Breast epithelium (tissue), 4 donors: ENCODE measurements at regions not wholly inside any gene's neighbourhood (a gene's known extent, or its start where the extent isn't known, plus 50 kb on each side); places are given as distances from the start of the nearest gene placed in this dataset.

Experiments used
- DNase-seq, 2 donors: peaks; one replicate each; pipeline ENCODE4 v3.0.0-alpha.2; 2019; ENCODE audit warnings: low spot score in 2 of 2
- H3K27ac ChIP-seq, 2 donors: fragments of 200-600 bp; sonication (generic) in 1 of 2; one replicate each; pipeline ENCODE4 v1.5.1; 2016 to 2019; ENCODE audit warnings: mild to moderate bottlenecking in 1 of 2
- H3K27me3 ChIP-seq, 2 donors: fragments of 200-600 bp; sonication (generic) in 1 of 2; one replicate each; pipeline versions ENCODE4 v1.5.1 to v1.6.0; 2017 to 2019; ENCODE audit warnings: control low read depth in 1 of 2, mild to moderate bottlenecking in 1 of 2
- H3K36me3 ChIP-seq: fragments of 200-600 bp; one replicate; pipeline ENCODE4 v1.5.1; 2019
- H3K4me1 ChIP-seq, 2 donors: fragments of 200-600 bp; sonication (generic); one replicate each; pipeline ENCODE4 v1.5.1; 2016 to 2019; ENCODE audit warnings: control low read depth in 1 of 2
- H3K4me3 ChIP-seq, 3 donors: fragments of 200-600 bp; sonication (generic); 1 replicate in 2 of 3; 2 replicates in 1 of 3; pipeline ENCODE4 v1.5.1; 2016 to 2019; ENCODE audit warnings: mild to moderate bottlenecking in 3 of 3, moderate library complexity in 2 of 3
- H3K9me3 ChIP-seq, 2 donors: fragments of 200-600 bp; sonication (generic) in 1 of 2; one replicate each; pipeline ENCODE4 v1.5.1; 2016 to 2019; ENCODE audit warnings: control low read depth in 1 of 2
- CTCF ChIP-seq, 3 donors: fragments of 450-650 bp; IDR thresholded peaks; one replicate each; pipeline ENCODE4 v1.5.1; 2016 to 2017; ENCODE audit warnings: antibody characterized with exemption in 3 of 3, mild to moderate bottlenecking in 3 of 3, moderate library complexity in 3 of 3
- POLR2A ChIP-seq: fragments of 450-650 bp; IDR thresholded peaks from one replicate; pipeline ENCODE4 v1.6.1; 2016; ENCODE audit warnings: antibody characterized with exemption, mild to moderate bottlenecking, moderate library complexity
- POLR2AphosphoS5 ChIP-seq, 3 donors: sonication (generic); formaldehyde crosslinking; IDR thresholded peaks; one replicate each; pipeline ENCODE4 v1.6.1; 2017; ENCODE audit warnings: antibody characterized with exemption in 3 of 3
- intact Hi-C: fragments of 100-400 bp; cut with DNase I; formaldehyde crosslinking; loops from one replicate; pipeline ENCODE4 v1.15.1; 2023; ENCODE audit warnings: low total_unique reads

DNA sequence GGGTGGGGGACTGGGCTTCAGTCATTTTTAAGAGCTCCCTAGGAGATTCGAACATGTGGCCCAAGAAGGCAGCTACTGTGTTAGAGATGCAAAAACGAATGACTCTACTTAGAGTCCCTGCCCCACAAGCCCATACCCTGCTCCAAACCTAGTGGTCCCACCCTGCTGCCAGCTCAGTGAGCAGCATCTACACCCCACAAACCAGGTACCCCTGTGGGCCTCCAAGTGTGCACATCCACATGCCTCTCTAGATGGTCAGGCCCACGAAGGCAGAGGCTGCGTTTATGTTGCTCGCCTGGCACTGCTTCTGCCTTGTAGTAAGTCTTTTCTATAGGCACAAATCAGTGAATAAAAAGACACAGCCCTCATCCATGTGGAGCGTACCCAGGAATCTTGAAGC is 112.6 kb downstream of the PDCL3 start:
- DNase-seq: no peak
- H3K4me1 ChIP-seq: no peaks in the 10 kb centered on the region
- H3K9me3 ChIP-seq: no peaks in the 10 kb centered on the region
- no peak overlapping the region for H3K27ac ChIP-seq
- intact Hi-C loops: no loop called here
- H3K36me3 ChIP-seq: no peaks in the 10 kb centered on the region
- H3K27me3 ChIP-seq: no peaks in the 10 kb centered on the region
- TF ChIP-seq CTCF (IDR thresholded peaks at IDR 0.05) (no peak), POLR2AphosphoS5 (IDR thresholded peaks at IDR 0.05) (no peak), POLR2A (no peak)
- no peak overlapping the region for H3K4me3 ChIP-seq

DNA sequence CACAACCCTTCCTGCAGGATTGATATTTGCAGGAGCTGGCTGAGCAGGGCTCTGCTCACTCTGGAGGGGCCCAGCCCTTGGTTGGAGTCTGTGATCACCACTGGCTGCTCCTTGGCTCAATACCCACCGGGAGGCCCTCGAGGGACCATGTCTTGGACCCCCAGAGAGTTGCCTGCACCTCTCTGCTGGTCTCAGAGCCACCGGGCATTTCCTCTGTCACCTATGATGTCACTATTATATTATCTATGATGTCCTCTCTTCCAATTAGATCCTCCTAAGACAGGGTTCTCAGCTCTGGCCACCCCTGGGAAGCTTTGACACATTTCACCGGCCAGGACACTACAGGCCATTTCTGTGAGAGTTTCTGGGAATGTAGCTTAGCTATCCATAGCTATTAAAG is 113.1 kb downstream of the PDCL3 start:
- DNase-seq: no peak
- Histone ChIP-seq H3K36me3 (no peaks in the 10 kb centered on the region), H3K9me3 (no peaks in the 10 kb centered on the region), H3K4me3 (no peak overlapping the region), H3K4me1 (no peaks in the 10 kb centered on the region), H3K27me3 (no peaks in the 10 kb centered on the region), H3K27ac (no peak overlapping the region)
- TF ChIP-seq CTCF (IDR thresholded peaks at IDR 0.05): no peak
- intact Hi-C loops: no loop called here

DNA sequence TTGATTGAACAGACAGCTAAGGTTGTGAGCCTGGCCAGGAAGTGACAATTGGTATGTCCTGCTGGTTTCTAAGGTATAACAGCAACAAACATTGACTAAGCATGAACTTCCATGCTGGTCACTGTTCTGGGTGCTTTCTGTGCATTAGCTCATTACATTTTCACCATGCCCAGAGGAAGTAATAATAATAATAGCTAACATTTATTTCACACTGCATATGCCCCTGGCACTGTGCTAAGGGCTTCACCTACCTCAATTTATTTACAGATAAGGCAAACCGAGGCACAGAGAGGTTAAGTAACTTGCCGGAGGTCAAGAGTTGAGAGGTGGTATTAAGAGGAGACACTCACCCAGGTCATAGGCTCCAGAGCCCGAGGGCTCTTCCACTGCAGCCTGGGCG is 113.6 kb downstream of the PDCL3 start:
- H3K4me3 ChIP-seq: no peak overlapping the region
- H3K9me3 ChIP-seq: no peaks in the 10 kb centered on the region
- H3K4me1 ChIP-seq: no peaks in the 10 kb centered on the region
- H3K36me3 ChIP-seq: no peaks in the 10 kb centered on the region
- H3K27me3 ChIP-seq: no peaks in the 10 kb centered on the region
- no peak for TF ChIP-seq POLR2A
- no peak for DNase-seq
- intact Hi-C loops: no loop called here
- no peak overlapping the region for H3K27ac ChIP-seq

DNA sequence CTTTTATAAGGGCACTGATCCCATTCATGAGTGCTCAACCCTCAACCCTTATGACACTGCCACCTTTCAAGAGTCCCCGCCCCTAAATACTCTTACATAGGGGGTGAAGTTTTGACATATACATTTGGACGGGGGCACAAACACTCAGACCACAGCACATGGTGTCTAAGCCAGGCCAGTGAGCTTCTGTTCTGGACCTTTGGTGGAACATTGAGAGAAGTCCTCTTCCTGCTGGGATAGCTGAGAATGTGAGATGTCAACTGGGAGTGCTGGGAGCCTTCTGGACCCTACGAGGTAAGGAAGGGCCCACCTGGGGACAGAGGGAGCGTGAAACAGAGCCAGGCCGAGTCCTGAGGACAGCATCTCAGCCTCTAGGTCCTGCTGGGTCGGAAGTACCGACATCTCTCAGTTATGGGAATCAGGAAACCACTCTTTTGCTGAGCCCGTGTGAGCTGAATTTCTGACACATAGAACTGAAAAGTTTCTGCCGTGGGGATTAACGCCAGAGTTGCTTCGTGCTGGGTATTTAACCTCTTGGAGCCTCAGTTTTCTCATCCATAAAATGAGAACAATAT is 114.9 kb downstream of the PDCL3 start:
- no peak overlapping the region for H3K4me3 ChIP-seq
- TF ChIP-seq POLR2A: no peak
- no peak for TF ChIP-seq POLR2AphosphoS5 (IDR thresholded peaks at IDR 0.05)
- intact Hi-C loops: no loop called here
- no peaks in the 10 kb centered on the region for H3K4me1 ChIP-seq
- no peaks in the 10 kb centered on the region for H3K36me3 ChIP-seq
- DNase-seq: no peak
- no peaks in the 10 kb centered on the region for H3K9me3 ChIP-seq
- no peak overlapping the region for H3K27ac ChIP-seq
- H3K27me3 ChIP-seq: no peaks in the 10 kb centered on the region

GRCh38 chr2:100679211-100679610 is 116.4 kb downstream of the PDCL3 start:
- Histone ChIP-seq H3K27me3 (no peaks in the 10 kb centered on the region), H3K9me3 (peaks cover 0 to 12% of the 10 kb centered on the region in 2 donors), H3K36me3 (no peaks in the 10 kb centered on the region), H3K4me3 (no peak overlapping the region), H3K4me1 (no peaks in the 10 kb centered on the region), H3K27ac (no peak overlapping the region)
- TF ChIP-seq POLR2AphosphoS5 (IDR thresholded peaks at IDR 0.05): no peak
- TF ChIP-seq POLR2A: no peak
- TF ChIP-seq CTCF (IDR thresholded peaks at IDR 0.05): no peak
- no peak for DNase-seq
- intact Hi-C loops: no loop called here

- DNase-seq: no peak
- intact Hi-C loops: no loop called here
- H3K36me3 ChIP-seq: no peaks in the 10 kb centered on the region
- H3K27ac ChIP-seq: no peak overlapping the region
- H3K27me3 ChIP-seq: no peaks in the 10 kb centered on the region
- peaks cover 0 to 18% of the 10 kb centered on the region in 2 donors for H3K9me3 ChIP-seq
- no peaks in the 10 kb centered on the region for H3K4me1 ChIP-seq
- H3K4me3 ChIP-seq: no peak overlapping the region
- TF ChIP-seq CTCF (IDR thresholded peaks at IDR 0.05) (no peak), POLR2AphosphoS5 (IDR thresholded peaks at IDR 0.05) (no peak), POLR2A (no peak)
Observed at GRCh38 chr2:100682536-100682935, 119.7 kb downstream of the PDCL3 start.
